GM18511 (cell line): ENCODE measurements at regions not wholly inside any gene's neighbourhood (a gene's known extent, or its start where the extent isn't known, plus 50 kb on each side); places are given as distances from the start of the nearest gene placed in this dataset.
"Not testable (repeated sequence)": the region's sequence is repeated elsewhere in the genome, so short reads cannot be mapped to it uniquely, and the experiment has no call there.

Source experiments
- ATAC-seq: cut with Tn5 transposase; IDR thresholded peaks from one replicate; pipeline ENCODE4 v1.9.1; 2021; ENCODE audit warnings: mild to moderate bottlenecking, moderate library complexity; ENCODE audit not compliant: unreplicated experiment

DNA sequence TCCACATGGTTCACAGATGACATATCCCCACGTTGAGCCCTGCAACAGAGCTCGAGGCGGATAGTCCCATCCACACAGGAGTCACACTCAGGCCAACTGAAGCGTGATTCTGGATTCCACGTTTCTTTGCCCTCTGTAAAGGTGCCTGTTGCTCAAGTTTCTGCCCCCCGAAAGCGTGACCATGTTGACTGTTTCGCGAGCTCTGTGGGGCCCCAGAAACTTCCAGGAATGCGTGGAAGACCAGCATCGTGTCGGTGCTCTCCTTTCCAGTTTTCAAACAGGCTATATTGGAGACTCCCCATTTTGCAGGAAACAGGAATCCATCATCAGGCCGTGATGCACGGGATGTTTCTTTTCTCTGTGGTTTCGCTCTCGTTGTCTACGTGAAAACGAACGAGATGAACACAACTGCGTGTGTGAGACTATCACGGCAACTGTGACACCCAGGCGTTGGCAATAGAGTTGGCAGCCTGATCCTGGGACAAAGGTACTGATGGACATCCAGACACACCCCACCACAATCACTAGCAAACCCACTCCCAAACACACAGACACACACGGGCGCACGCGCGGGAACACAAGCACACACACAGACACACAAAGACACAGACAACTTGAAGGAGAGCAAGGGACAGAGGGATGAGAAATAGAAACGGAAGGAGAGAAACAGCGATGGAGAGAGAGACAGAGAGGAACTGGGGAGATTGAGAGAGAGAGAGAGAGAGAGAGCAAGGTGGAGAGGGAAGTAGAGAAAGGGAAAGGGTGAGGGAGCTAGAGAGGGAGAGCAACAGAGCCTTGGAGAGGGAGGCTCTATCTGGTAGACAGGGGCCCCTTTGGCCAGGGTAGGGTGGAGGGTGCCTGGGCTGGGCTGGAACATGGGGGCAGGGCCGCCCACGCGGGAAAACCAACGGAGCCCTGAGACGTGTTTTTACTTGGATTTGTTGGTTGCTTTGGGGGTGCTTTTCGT, 1609.3 kb downstream of the SPATA31A7 start:
- not testable (repeated sequence) for ATAC-seq

DNA sequence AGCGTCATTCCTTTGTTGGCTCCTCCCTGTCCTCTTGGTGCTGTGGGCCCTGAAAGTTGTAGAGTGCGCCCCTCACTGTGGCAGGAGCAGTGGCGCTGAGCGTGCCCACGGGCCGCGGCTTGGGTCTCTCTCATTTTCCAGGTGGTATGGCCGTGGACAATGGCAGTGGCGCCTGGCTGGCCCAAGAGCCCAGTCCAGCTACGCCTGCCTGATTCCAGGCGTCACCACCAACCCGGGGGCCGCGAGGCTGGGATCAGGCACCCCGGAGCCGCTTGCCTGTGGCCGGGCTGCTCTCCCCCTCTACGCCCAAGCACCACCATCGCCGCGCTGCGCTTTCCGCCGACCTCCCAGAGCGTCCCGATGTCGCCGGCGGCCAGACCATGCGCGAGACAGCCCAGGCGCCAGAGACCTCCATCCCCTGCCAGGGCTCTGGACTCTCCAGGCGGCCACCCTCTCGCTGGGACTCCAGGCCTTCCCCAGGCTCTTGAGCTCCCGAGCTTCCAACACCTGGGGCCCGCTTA, 1610.1 kb downstream of the SPATA31A7 start:
- peak; percentile 22 for ATAC-seq

DNA sequence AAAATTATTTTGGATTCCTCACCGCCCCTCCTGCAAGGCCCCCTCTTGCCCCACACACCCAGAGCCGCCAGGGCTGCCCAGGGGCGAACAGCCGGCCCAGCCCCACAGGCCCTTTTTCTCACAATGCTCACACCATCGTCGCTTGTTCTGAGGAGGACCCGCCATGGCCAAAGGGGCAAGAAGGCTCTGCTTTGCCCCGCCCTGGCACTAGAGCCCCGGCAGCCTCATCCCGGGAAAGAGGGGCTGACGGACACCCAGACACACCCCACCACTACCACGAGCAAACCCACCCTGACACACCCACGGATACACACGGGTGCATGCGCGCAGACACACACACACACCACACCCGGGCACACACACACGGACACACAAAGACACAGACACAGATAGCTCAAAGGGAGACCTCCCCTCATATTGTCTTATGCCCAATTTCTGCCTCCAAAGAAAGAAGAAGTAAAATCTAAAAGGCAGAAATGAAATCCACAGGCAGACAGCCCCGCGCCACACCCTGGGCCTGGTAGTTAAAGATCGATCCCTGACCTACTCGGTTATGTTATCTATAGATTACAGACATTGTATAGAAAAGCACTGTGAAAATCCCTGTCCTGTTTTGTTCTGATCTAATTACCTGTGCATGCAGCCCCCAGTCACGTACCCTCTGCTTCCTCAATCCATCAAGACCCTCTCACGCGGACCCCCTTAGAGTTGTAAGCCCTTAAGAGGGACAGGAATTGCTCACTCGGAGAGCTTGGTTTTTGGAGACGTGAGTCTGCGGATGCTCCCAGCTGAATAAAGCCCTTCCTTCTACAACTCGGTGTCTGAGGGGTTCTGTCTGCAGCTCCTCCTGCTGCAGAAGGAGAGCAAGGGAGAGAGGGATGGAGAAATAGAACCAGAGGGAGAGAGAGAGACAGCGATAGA, 1610.9 kb downstream of the SPATA31A7 start:
- ATAC-seq = peak; percentile 29

DNA sequence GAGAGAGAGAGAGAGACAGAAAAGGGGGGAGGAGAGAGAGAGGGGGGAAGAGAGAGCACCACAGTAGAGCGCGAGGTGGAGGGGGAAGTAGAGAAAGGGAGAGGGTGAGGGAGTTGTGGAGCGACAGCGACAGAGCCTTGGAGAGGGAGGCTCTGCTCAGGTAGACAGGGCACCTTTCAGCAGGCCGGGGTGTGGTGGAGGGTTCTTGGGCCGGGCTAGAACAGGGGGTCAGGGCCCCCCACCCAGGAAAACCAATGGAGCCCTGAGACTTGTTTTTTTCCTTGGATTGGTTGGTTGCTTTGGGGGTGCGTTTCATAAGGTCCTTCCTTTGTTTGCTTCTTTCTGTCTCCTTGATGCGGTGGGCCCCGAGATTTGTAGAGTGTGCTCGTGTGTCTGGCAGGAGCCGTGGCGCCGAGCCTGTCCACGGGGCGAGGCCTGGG, 1611.6 kb downstream of the SPATA31A7 start:
- not testable (repeated sequence) for ATAC-seq

DNA sequence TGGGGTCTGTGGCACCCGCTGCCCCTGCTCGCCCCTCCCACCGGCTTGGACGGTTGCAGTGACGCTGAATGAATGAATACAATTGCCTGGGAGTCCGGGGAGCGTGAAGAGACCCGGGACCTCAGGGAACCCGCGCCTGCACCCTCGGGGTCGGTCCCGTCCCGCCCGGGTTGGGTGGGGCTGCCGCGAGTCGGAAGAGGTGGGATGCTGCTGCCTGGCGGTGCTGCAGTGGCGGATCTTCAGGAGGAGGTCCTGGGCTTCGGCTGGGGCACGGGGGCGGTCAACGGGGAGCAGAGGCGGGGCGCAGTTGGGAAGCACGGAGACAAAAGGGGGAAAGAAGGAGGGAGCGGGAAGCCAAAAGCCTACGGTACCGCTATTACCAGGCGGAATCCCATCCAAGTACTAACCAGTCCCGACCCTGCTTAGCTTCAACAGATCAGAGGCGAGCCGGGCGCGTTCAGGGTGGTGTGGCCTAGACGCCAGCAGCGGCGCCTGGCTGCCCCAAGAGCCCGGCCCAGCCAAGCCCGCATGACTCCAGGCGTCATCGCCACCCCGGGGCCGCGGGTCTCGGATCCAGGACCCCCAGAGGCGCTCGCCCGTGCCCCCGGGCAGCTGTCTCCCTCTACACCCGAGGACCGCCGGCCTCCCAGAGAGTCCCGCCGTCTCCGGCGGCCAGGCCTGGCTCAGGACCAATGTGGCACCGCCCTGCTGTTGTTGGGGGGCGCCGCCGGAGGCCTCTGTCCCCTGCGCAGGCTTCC, 1612.3 kb downstream of the SPATA31A7 start:
- peak; percentile 98 for ATAC-seq

DNA sequence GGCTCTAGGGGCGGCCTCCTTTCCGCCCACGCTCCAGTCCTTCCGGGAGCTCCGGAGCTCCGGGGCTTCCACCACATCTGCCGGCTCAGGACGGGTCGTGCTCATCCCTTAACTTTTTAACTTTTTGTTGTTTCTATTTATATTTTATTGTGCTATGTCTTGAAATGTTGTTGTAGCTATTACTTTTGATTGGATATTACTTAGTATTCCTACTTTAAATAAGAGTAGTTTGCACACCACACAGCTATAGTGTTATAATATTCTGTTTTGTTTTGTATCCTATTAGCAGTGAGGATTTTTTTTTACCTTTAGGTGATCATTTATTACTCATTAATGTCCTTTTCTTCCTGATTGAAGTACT, 1612.9 kb downstream of the SPATA31A7 start:
- ATAC-seq = not testable (repeated sequence)

DNA sequence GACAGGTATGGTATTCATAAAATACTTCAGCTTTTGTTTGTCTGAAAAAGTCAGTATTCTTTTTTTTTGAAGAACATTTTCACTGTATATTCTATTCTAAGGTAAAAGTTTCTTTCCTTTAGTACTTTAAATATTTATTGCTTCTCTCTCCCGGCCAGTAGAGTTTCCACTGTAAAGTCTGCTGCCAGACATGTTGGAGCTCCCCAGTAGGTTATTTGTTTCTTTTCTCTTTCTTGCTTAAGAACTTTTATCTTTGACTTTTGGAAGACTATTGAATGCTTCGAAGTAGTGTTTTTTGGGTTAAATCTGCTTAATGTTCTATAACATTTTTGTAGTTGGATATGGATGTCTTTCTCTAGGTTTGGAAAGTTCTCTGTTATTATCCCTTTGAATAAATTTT, 1613.3 kb downstream of the SPATA31A7 start:
- not testable (repeated sequence) for ATAC-seq

DNA sequence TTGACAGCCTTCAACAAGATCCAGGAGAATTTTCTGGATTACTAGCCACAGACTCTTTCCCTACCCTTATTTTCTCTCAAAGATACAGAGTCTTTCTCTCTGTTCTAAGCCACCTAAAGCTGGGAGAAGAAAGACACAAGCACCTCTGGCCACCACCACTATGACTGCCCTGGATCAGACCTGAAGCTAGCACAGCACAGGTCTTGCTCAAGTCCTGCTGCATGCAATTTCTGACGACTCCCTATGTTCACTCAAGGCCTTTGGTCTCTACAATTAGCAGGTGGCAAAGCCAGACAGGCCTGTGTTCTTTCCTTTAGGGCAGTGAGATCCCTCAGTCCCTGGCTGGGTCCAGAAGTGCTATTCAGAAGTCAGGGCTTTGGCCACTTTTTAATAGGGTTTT, 1614.5 kb downstream of the SPATA31A7 start:
- ATAC-seq = not testable (repeated sequence)

DNA sequence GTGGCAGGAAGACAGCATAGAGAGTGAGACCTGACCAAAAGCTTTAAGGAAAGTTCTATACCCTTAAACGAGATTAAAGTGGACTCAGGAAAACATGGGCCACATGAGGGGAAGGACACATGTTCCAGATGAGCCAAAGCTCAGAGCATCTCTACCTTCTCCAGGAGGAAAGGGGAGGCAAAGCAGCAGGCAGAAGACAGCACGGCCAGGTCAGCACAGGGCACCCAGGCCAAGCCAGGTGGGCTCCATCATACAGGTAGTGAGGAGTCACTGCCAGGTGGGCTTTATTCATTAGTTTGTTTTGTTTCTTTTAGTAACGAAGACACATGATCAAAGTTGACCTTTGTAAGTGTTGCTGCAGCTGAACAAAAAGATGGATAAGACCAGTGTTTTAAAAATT, 1617.6 kb downstream of the SPATA31A7 start:
- not testable (repeated sequence) for ATAC-seq

DNA sequence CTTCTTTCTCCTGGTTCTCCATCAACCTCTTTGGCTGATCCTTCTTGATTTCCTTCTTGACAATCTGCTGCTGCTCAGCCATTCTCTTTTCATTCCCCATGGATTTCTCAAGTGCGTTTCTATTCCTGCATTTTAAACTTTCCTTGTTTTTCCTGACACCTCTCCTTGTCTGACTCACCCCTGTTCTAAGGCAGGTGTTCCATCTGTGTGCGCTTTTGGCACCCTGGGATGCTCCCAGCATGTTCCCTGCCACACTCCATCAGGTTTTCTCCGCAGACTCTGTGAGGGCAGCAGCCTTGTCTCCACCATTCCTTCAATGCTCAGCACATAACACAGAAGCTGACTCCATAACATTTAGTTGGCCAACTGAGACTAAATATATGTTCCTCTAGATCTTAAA, 1618.2 kb downstream of the SPATA31A7 start:
- ATAC-seq = not testable (repeated sequence)

DNA sequence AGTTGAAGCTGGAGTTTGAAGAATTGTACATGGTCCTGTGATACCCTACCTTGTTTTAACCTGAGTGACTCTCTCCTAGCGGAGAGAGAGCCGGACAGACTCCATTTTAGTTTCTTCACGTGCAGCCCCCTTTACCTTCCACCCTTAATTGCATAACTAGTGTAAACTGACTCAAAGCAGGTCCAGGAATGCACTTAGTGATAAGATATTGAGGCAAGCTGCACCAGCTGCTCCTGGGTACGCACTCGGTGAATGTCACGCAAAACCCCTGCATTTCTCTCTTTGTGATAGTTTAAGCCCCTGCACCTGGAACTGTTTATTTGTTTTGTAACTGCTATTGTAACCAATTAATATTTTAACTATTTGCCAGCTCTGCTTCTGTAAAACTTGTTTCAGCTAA, 1620.5 kb downstream of the SPATA31A7 start:
- ATAC-seq = not testable (repeated sequence)

DNA sequence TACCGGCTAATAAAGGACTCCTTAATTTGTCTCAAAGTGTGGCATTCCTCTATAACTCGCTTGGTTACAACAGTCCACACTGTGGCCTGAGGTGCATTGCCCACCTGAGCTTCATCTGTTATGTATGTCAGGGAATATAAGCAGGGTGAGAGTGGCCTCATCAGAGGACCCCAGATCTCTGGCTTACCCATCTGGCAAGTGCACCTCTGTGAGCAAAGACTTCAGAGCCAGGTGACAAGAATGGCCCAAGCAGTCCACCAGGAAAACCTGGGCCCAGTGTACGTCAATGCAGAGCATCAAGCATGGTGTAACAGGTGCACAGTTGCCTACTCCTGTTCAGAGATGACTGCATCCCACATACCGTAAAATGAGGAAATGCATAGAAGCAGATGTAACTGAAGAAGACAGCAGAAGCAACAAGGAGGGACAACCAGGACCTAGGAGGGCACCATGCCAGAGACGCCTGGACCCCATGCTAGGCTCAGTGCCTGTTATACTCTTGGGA, 1621.0 kb downstream of the SPATA31A7 start:
- not testable (repeated sequence) for ATAC-seq

DNA sequence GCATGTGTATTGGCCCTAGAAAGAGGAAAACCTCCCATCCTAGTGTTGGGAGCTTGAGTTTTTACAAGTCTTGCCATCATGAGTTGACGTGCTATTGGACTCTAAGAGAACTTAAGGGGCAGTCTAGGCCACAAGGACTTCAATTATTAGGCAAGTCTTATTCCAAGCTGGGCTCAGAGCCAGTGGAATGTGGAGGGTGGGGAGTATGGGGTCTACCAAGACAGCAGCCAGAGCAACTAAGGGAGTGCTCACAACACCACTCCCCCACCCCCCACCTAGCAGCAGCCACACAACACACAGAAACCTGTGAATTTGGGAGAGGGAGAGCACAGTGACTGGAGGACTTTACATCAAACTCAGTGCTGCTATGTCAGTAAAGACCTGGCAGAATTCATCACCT, 1625.6 kb downstream of the SPATA31A7 start:
- ATAC-seq = not testable (repeated sequence)

DNA sequence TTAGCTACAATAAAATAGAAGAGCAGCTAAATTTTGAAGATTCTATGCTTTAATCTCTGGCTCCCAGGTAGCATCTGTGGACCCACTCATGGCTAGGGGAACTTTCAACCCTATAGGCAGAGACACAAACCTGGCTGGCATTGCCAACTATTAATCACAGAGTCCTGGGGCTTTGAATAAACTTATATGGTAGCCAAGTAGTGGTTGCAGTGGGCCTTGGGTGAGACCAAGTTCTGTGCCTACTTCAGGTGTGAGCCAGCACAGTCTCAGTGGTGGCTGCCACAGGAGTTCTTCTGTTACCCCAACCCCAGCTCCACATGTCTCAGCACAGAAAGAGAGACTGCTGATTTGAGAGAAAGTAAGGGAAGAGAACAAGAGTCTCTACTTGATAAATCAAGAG, 1626.5 kb downstream of the SPATA31A7 start:
- ATAC-seq = not testable (repeated sequence)

DNA sequence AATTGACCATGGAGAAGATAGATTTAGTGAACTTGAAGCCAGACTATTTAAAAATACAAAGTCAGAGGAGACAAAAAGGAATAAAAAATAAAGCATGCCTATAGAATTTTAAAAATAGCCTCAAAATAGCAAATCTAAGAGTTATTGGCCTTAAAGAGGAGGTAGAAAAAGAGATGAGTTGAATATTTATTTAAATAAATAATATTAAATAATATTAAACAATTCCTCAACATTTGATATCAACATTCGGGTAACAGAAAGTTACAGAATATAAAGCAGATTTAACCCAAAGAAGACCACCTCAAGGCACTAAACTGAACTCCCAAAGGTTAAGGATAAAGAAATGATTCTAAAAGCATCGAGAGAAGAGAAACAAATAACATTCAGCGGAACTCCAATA, 1627.4 kb downstream of the SPATA31A7 start:
- not testable (repeated sequence) for ATAC-seq

DNA sequence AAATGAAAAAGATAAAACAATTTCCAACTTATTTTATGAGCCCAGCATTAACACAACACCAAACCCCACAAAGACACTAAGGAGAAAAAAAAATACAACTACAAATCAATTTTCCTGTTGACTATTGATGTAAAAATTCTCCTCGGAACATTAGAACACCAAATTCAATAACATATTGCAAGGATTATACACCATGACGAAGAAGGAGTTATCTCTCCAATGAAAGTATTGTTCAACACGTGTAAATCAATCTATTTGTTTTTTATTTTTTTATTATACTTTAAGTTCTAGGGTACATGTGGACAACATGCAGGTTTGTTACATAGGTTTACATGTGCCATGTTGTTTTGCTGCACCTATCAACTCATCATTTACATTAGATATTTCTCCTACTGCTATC, 1632.3 kb downstream of the SPATA31A7 start:
- not testable (repeated sequence) for ATAC-seq

DNA sequence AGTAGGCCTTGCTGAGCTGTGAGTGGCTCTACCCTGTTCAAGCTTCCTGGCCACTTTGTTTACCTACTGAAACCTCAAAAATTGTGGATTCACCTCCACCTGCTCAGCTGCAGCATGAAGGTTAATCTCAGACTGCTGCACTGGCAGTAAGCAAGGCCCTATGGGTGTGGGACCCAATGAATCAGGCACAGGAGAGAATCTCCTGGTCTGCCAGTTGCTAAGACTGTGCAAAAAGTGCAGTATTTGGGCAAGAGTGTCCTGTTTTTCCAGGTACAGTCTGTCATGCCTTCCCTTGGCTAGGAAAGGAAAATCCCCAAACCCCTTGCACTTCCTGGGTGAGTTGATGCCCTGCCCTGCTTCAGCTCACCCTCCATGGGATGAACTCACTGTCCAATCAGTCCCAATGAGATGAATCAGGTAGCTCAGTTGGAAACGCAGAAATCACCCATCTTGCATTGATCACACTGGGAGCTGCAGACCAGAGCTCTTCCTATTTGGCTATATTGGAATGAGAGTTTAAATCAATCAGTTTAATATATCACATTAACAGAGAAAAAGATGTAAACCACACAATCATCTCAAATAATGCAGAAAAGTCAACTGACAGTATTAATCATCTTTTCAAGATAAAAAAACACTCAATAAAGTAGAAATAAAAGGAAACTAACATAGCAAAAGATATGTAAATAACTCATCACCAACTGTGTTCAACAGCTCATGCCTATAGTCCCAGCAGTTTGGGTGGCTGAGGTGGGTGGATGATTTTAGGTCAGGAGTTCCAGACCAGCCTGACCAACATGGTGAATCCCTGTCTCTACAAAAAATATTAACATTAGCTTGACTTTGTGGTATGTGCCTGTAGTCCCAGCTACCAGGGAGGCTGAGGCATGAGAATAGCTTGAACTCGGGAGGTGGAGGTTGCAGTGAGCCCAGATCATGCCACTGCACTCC, 1638.4 kb downstream of the SPATA31A7 start:
- ATAC-seq = not testable (repeated sequence)

DNA sequence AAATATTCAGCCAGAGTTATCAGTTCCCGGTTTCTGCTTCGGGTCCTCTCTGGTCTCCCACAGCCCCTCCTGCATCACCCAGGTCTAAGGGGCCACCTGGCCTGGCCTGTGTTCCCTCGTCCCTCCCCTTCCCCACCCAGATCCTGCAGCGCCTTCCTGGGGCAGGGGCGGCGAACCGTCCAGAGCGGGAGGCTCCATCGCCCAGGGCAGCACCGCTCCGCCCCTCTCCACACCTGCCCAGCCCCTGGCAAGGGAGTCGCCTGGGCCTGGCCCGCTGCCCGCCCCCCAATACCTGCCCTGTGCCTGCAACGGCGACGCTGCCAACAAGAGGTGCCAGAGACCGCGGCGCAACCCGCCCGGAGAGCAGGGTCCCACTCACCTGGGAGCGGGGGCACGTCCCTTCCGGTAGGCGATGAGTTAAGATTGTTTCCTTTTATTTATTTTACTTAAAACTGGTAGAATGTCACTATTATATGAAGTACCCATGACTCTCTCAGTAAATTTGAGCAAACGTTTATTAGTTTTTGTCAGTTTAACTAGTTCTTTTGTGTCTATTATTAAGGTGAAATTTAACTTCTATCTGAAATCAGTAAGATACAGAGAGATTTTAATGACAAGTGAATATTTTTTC, 1641.1 kb downstream of the SPATA31A7 start:
- not testable (repeated sequence) for ATAC-seq
